ENCODE measurements at regions not wholly inside any gene's neighbourhood (a gene's known extent, or its start where the extent isn't known, plus 50 kb on each side); places are given as distances from the start of the nearest gene placed in this dataset.
"Not testable (repeated sequence)": the region's sequence is repeated elsewhere in the genome, so short reads cannot be mapped to it uniquely, and the experiment has no call there.

DNA sequence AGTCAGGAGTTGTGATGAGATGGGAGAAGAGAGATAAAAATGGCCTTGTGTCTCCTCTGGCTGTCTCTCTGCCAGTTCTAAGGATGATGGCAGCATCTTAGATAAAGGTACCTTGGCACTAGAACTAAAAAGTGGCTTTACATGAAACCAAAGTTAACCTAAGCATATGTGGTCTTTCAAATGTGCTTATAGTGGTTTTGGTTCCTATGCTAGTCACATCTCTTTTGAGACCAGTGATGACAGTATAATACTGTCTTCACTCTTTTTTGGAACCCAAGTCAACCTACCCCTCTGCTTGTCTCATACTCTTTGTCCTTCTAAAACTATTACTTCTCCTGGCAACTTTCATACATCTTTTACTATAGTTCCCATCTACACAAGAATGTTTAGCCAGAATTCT lies 142.2 kb upstream of the SATB1 start:
- DNase-seq (no peak), ATAC-seq (no peak)
- no peak overlapping the region for H3K4me3 ChIP-seq (ENCODE audit: low read length)
- H3K4me1 ChIP-seq (ENCODE audit: control insufficient read depth, insufficient read depth, low read length): no peaks in the 10 kb centered on the region
- no peaks in the 10 kb centered on the region for H3K9me3 ChIP-seq (ENCODE audit: control insufficient read depth, low read length)
- intact Hi-C loops (cut with DNase I): no loop called here
- H3K27me3 ChIP-seq (ENCODE audit: control insufficient read depth, insufficient read depth): no peaks in the 10 kb centered on the region
- H3K27ac ChIP-seq (ENCODE audit: low read length): no peak overlapping the region

DNA sequence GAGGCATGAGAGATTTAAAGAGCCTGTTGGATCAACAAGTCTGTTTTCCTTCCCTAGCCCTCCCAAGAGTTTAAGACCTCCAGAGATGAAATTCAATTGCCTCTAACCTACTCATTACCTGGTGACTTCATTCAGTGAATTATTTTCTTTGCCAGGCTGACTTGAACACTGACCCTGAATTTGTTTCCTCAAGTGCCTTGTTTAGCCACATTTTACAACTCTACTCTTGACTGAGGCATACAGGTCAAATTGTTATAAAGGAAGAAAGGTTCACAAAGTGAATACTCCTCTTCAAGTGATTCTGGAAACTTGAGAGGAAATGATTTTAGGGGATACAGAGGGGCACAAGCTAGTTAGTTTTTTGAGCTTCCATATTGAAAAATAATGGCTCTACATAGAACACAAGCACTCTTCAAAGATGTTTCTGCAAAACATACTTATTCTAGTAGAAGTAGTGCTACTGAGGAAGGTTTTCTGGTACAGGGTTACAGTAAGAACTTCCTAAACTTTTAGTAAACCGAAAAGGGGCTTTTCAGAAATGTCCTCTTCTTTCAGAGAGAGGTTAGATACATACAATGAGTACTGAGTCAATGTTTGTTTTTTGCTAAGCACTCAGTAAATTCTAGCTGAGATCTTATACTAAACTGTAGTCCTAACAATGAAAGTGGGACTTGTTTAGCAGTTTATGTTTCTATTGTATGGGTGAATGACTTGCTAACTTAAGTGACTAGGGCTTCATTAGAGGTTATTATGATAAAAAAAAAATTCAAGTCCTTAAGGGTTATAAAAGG lies 137.4 kb upstream of the SATB1 start:
- DNase-seq: no peak
- Histone ChIP-seq H3K27ac (ENCODE audit: low read length) (no peak overlapping the region), H3K27me3 (ENCODE audit: control insufficient read depth, insufficient read depth) (no peaks in the 10 kb centered on the region), H3K9me3 (ENCODE audit: control insufficient read depth, low read length) (no peaks in the 10 kb centered on the region), H3K4me3 (ENCODE audit: low read length) (no peak overlapping the region), H3K4me1 (ENCODE audit: control insufficient read depth, insufficient read depth, low read length) (no peaks in the 10 kb centered on the region)
- ATAC-seq: no peak
- 66% methylated on average over 1 of the region's 1 CpG for WGBS
- intact Hi-C loops (cut with DNase I): no loop called here

DNA sequence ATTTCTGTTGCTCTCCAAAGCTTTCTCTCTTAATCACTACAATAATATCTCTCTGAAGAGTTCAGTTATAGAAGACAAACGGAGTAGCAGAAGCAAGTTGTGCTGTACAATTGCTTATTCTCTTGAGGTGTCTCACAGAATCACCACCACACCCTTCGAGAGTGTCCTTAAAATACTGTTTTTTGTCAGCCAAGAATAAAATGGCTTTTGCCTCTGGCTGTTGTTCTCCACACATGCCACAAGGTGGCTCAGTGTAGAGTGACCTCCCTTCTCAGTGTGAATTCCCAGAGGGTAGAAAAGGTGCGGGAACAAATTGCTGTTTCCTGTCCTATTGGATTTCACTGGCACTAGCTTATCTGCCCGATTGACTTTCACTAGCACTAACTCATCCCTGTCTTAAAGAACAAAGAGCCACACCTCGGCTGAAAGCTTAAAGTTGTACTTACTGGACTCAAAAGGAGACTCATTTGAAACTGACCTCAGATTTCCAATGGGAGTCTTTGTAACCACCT lies 134.2 kb upstream of the SATB1 start:
- intact Hi-C loops (cut with DNase I): no loop called here
- no peaks in the 10 kb centered on the region for H3K4me1 ChIP-seq (ENCODE audit: control insufficient read depth, insufficient read depth, low read length)
- no peaks in the 10 kb centered on the region for H3K27me3 ChIP-seq (ENCODE audit: control insufficient read depth, insufficient read depth)
- ATAC-seq (peak; percentile 24 to 51), DNase-seq (no peak)
- H3K27ac ChIP-seq (ENCODE audit: low read length): no peak overlapping the region
- no peak overlapping the region for H3K4me3 ChIP-seq (ENCODE audit: low read length)
- 9% methylated on average over 5 of the region's 5 CpGs for WGBS
- H3K9me3 ChIP-seq (ENCODE audit: control insufficient read depth, low read length): no peaks in the 10 kb centered on the region

DNA sequence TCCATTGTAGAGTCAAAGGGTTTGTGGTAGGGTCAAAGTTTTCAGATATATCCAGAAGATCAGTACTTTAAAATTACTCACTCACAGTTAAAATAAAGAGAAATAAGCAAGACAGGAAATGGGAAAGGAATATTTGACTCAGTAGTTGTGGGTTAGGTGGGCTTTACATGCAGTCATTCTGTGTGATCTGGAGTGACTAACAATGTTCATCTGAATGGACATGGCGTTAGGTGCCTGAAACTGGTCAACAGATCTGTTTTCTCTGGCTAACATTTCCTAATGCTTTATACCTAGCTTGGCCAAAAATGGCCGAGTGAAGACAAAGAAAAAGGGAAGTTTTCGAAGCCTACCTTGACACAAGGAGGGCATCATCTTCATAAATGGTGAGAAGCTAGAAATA lies 133.4 kb upstream of the SATB1 start:
- no peaks in the 10 kb centered on the region for H3K9me3 ChIP-seq (ENCODE audit: control insufficient read depth, low read length)
- no peak overlapping the region for H3K27ac ChIP-seq (ENCODE audit: low read length)
- WGBS: 87% methylated on average over 3 of the region's 3 CpGs
- no peaks in the 10 kb centered on the region for H3K4me1 ChIP-seq (ENCODE audit: control insufficient read depth, insufficient read depth, low read length)
- H3K27me3 ChIP-seq (ENCODE audit: control insufficient read depth, insufficient read depth): no peaks in the 10 kb centered on the region
- H3K4me3 ChIP-seq (ENCODE audit: low read length): no peak overlapping the region
- no peak for ATAC-seq
- DNase-seq: no peak
- intact Hi-C loops (cut with DNase I): no loop called here

DNA sequence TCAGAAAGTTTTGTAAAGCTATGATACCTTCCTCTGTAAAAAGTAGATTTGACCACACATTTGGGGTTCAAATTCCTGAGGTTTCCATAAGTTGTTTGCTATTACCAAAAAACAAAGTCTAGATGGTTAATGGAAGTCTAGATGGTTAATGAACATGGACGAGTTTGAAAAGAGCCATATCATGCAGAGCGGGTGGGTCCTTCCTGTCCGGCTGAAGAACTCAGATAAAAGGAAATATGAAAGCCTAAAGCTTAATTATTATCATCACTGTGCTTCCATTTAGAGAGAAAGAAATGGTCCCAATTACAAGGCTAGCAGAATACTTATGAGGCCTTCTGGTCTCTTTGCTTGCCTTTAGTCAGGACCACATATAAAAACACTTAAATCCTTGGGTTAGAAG lies 132.1 kb upstream of the SATB1 start:
- no peaks in the 10 kb centered on the region for H3K4me1 ChIP-seq (ENCODE audit: control insufficient read depth, insufficient read depth, low read length)
- ATAC-seq (no peak), DNase-seq (no peak)
- H3K27ac ChIP-seq (ENCODE audit: low read length): no peak overlapping the region
- H3K4me3 ChIP-seq (ENCODE audit: low read length): no peak overlapping the region
- H3K9me3 ChIP-seq (ENCODE audit: control insufficient read depth, low read length): no peaks in the 10 kb centered on the region
- 36% methylated on average over 3 of the region's 3 CpGs for WGBS
- intact Hi-C loops (cut with DNase I): no loop called here
- no peaks in the 10 kb centered on the region for H3K27me3 ChIP-seq (ENCODE audit: control insufficient read depth, insufficient read depth)

DNA sequence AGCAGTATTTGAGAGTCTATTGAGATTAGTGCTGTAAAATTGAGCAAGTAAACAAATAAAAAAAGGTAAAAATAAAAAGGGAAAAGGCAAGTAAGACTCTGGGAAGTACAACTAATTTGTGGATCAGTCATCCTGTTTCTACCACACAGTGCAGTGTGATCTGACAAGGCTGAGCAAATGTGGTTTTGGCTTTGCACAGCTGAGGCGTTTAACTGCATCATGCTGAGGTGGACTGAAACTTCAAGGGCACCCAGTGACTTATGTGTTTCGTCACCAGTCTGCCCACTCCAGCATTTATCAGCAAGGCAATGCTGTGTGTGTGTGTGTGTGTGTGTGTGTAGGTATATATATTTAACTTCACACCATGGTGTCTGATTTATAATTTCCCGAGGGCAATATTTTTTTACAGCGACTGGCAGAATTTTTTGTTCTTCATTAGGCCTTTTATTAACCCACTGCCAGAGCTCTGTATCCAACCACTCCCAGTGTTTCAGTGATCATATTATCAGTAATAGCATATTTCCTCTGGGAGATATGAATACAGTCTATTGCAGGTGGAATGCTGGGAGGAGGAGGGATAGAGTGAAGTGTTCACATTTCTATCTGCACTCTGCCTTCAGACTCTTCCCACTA lies 131.5 kb upstream of the SATB1 start:
- no peak for ATAC-seq
- no peak overlapping the region for H3K4me3 ChIP-seq (ENCODE audit: low read length)
- no peak for DNase-seq
- no peaks in the 10 kb centered on the region for H3K9me3 ChIP-seq (ENCODE audit: control insufficient read depth, low read length)
- no peaks in the 10 kb centered on the region for H3K4me1 ChIP-seq (ENCODE audit: control insufficient read depth, insufficient read depth, low read length)
- H3K27ac ChIP-seq (ENCODE audit: low read length): no peak overlapping the region
- H3K27me3 ChIP-seq (ENCODE audit: control insufficient read depth, insufficient read depth): no peaks in the 10 kb centered on the region
- intact Hi-C loops (cut with DNase I): no loop called here
- 67% methylated on average over 4 of the region's 4 CpGs for WGBS

DNA sequence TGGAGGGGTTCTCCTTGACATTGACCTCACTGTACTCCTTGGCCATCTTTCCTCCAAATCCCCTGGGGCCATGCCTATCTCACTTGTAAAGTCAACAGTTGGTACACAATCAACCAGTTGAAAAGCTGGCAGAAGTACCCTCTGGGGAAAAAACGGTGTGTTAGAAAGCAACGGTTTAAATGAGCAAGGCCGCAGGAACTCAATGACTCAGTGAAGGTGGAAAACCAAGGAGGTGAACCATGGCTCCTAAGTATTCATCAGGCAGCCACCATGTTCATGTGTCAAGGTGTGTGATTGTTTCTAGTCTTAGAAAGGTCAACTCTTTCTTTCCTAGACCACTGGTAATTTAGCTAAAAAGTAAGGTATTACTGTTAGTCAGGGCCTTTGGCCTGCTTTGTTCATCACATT lies 130.9 kb upstream of the SATB1 start:
- Histone ChIP-seq H3K4me3 (ENCODE audit: low read length) (no peak overlapping the region), H3K4me1 (ENCODE audit: control insufficient read depth, insufficient read depth, low read length) (no peaks in the 10 kb centered on the region), H3K27ac (ENCODE audit: low read length) (no peak overlapping the region), H3K9me3 (ENCODE audit: control insufficient read depth, low read length) (no peaks in the 10 kb centered on the region), H3K27me3 (ENCODE audit: control insufficient read depth, insufficient read depth) (no peaks in the 10 kb centered on the region)
- DNase-seq: no peak
- intact Hi-C loops (cut with DNase I): no loop called here
- WGBS: 78% methylated on average over 3 of the region's 3 CpGs
- ATAC-seq: no peak

DNA sequence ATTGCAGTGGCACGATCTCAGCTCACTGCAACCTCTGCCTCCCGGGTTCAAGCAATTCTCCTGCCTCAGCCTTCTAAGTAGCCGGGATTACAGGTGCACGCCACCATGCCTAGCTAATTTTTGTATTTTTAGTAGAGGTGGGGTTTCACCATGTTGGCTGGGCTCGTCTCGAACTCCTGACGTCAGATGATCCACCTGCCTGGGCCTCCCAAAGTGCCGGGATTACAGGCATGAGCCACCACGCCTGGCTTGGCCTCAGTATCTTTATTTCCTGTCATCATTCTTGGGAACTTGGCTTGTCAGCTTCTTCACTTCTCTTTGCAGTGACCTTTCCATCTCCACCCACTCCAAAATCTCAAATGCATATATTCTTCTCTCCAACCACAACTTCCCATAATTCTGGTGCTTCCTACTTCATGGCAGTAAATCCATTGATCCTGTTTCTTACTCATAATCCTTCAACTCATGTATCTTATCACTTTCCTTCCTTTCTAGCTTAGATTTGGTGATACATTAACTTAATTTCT lies 127.5 kb upstream of the SATB1 start:
- DNase-seq; H3K27ac ChIP-seq (ENCODE audit: low read length); H3K4me1 ChIP-seq (ENCODE audit: control insufficient read depth, insufficient read depth, low read length); intact Hi-C loops (cut with DNase I); H3K27me3 ChIP-seq (ENCODE audit: control insufficient read depth, insufficient read depth); H3K9me3 ChIP-seq (ENCODE audit: control insufficient read depth, low read length); H3K4me3 ChIP-seq (ENCODE audit: low read length); ATAC-seq: not testable (repeated sequence)
- WGBS: 83% methylated on average over 9 of the region's 9 CpGs

DNA sequence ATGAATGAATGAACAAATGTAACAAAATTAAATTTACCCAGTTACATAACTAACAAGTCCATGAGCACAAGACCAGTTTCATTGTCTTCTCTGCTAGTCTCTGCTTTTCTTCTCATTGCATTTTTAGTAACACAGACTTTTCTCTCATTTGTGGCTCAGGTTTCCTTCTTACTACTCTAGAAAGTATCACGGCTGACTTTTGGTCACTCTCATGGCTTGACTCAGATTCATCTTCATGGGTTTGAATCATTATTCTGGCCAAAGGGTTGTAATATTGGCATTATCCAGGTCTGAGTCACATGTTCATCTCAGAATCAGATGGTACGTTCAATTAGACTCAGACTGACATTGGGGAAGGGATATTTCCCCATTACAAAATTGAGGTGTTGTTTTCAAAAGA lies 121.5 kb upstream of the SATB1 start:
- no peak for DNase-seq
- no peaks in the 10 kb centered on the region for H3K9me3 ChIP-seq (ENCODE audit: control insufficient read depth, low read length)
- H3K4me1 ChIP-seq (ENCODE audit: control insufficient read depth, insufficient read depth, low read length): no peaks in the 10 kb centered on the region
- intact Hi-C loops (cut with DNase I): no loop called here
- 83% methylated on average over 2 of the region's 2 CpGs for WGBS
- no peak for ATAC-seq
- no peaks in the 10 kb centered on the region for H3K27me3 ChIP-seq (ENCODE audit: control insufficient read depth, insufficient read depth)
- H3K4me3 ChIP-seq (ENCODE audit: low read length): no peak overlapping the region
- H3K27ac ChIP-seq (ENCODE audit: low read length): no peak overlapping the region

DNA sequence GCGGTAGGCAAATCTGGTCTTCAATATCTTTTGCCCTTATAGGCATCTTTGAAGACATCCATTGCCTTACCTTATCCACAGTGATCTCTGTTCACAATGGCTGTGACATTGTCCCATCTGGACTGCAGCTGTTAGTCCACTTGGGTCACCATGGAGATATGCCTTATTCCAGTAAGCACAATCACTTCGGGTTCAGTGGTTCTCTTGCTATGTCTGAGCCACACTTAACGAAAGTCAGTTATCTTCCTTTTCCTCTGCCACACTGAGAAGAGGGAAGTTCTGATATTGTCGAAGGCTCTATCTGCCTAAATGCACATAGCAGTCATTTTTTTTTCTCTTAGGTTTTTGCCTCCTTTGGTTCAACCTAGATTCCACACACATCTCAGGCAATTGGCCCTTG lies 119.0 kb upstream of the SATB1 start:
- Histone ChIP-seq H3K4me1 (ENCODE audit: control insufficient read depth, insufficient read depth, low read length) (no peaks in the 10 kb centered on the region), H3K27ac (ENCODE audit: low read length) (no peak overlapping the region), H3K27me3 (ENCODE audit: control insufficient read depth, insufficient read depth) (no peaks in the 10 kb centered on the region), H3K4me3 (ENCODE audit: low read length) (no peak overlapping the region), H3K9me3 (ENCODE audit: control insufficient read depth, low read length) (no peaks in the 10 kb centered on the region)
- intact Hi-C loops (cut with DNase I): no loop called here
- DNase-seq (no peak), ATAC-seq (no peak)
- WGBS: 65% methylated on average over 4 of the region's 4 CpGs

DNA sequence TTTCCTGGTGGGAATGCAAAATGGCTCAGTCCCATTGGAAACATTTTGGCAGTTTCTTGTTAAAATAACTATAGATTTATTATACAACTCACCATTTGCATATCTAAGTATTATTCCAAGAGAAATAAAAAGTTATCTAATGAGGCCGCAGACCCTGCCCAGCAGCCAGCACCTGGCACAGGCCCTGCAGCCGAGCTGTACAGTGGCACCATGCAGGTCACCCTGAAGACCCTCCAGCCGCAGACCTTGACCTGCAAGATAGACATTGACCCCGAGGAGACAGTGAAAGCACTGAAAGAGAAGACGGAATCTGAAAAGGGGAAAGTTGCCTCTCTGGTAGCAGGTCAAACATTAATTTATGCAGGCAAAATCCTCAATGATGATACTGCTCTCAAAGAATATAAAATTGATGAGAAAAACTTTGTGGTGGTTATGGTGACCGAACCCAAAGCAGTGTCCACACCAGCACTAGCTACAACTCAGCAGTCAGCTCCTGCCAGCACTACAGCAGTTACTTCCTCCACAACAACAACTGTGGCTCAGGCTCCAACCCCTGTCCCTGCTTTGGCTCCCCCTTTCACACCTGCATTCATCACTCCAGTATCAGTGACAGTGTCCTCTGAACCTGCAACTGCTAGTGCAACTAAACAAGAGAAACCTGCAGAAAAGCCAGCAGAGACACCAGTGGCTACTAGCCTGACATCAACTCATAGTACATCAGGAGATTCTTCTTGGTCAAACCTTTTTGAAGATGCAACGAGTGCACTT lies 113.5 kb upstream of the SATB1 start:
- Histone ChIP-seq H3K4me1 (ENCODE audit: control insufficient read depth, insufficient read depth, low read length) (no peaks in the 10 kb centered on the region), H3K9me3 (ENCODE audit: control insufficient read depth, low read length) (no peaks in the 10 kb centered on the region), H3K4me3 (ENCODE audit: low read length) (no peak overlapping the region), H3K27me3 (ENCODE audit: control insufficient read depth, insufficient read depth) (no peaks in the 10 kb centered on the region), H3K27ac (ENCODE audit: low read length) (no peak overlapping the region)
- whole genome bisulfite sequencing: 73% methylated on average over 7 of the region's 7 CpGs
- no peak for ATAC-seq
- intact Hi-C loops (cut with DNase I): no loop called here
- peak in 1 of 3 donors; percentile 14 for DNase-seq

Measured in right cardiac atrium (tissue), 5 donors.